HepG2 (cell line): ENCODE measurements at regions not wholly inside any gene's neighbourhood (a gene's known extent, or its start where the extent isn't known, plus 50 kb on each side); places are given as distances from the start of the nearest gene placed in this dataset.

Source experiments
- ATAC-seq: fragments of 200-7000 bp; cut with Tn5 transposase; 3 replicates; pipeline ENCODE4 v1.9.1; 2020; ENCODE audit warnings: mild to moderate bottlenecking, moderate library complexity
- BruUV-seq: library from RNA; stranded (reverse); fragments of 400-500 nt; replicated peaks from 2 replicates; lab custom pipeline; 2021; lab: Mats Ljungman, UMichigan
- CTCF ChIA-PET: fragments of 300-600 bp; formaldehyde crosslinking; extraction: SDS; loops from one replicate; lab custom pipeline; 2021; ENCODE audit warnings: low total read pairs, inconsistent platforms, low intra/inter-chr PET ratio; lab: Yijun Ruan, JAX
- POLR2A ChIA-PET: fragments of 350-600 bp; sonication (Branson Sonifier 250); formaldehyde crosslinking; loops from one replicate; lab custom pipeline; 2020; ENCODE audit warnings: antibody characterized with exemption, inconsistent platforms; lab: Yijun Ruan, JAX
- DNase-seq: peaks from one replicate; pipeline ENCODE4 v3.0.0-alpha.2; 2015; ENCODE audit warnings: low spot score
- FAIRE-seq: peaks from 3 replicates; lab custom pipeline; 2011; peaks lifted over from hg19 to GRCh38; lab: Jason Lieb, UNC
- H2AFZ ChIP-seq: one replicate; pipeline ENCODE4 v1.6.1; 2011; ENCODE audit warnings: low read length, inconsistent platforms
- H3K27ac ChIP-seq: fragments of 300-600 bp; 3 replicates; pipeline ENCODE4 v1.8.0; 2011; ENCODE audit warnings: mixed run types, mild to moderate bottlenecking, mixed read lengths, low read length, inconsistent platforms; ENCODE audit not compliant: insufficient read depth; ENCODE audit errors: extremely low read length
- H3K27me3 ChIP-seq, 2 experiments: fragments of 200-600 bp in 1 of 2; 2 replicates in 1 of 2; 3 replicates in 1 of 2; pipeline versions ENCODE4 v1.6.0 to v1.8.0; 2011; ENCODE audit warnings: low read length in 2 of 2, mild to moderate bottlenecking in 2 of 2, moderate library complexity in 2 of 2, inconsistent platforms in 1 of 2; ENCODE audit not compliant: insufficient read depth in 2 of 2, control insufficient read depth in 1 of 2
- H3K36me3 ChIP-seq, 2 experiments: fragments of 200-600 bp in 1 of 2; replicated peaks in 1 of 2; 2 replicates in 1 of 2; 3 replicates in 1 of 2; pipeline versions ENCODE4 v1.5.1 to v1.8.0; 2011; ENCODE audit warnings: low read length in 2 of 2, inconsistent platforms in 1 of 2; ENCODE audit not compliant: insufficient read depth in 2 of 2, control insufficient read depth in 1 of 2
- H3K4me1 ChIP-seq: 2 replicates; pipeline ENCODE4 v1.5.1; 2012; ENCODE audit warnings: low read length, inconsistent platforms; ENCODE audit not compliant: insufficient read depth
- H3K4me2 ChIP-seq: 2 replicates; pipeline ENCODE4 v1.6.0; 2011; ENCODE audit warnings: low read depth, low read length, inconsistent platforms
- H3K4me3 ChIP-seq, 3 experiments: fragments of 200-600 bp in 1 of 3; sonication (generic), shearing (Covaris generic) in 1 of 3; replicated peaks in 1 of 3; 2 replicates each; pipeline ENCODE4 v1.5.1; 2011 to 2016; ENCODE audit warnings: low read length in 3 of 3, inconsistent platforms in 2 of 3, low read depth in 2 of 3, mild to moderate bottlenecking in 2 of 3, control low read depth in 1 of 3, mixed read lengths in 1 of 3; ENCODE audit not compliant: insufficient read depth in 1 of 3
- H3K79me2 ChIP-seq: one replicate; pipeline ENCODE4 v1.6.1; 2011; ENCODE audit warnings: low read length, inconsistent platforms; ENCODE audit not compliant: insufficient read depth
- H3K9ac ChIP-seq: 2 replicates; pipeline ENCODE4 v1.6.0; 2011; ENCODE audit warnings: mild to moderate bottlenecking, low read depth, low read length, inconsistent platforms; ENCODE audit not compliant: insufficient read depth
- H3K9me3 ChIP-seq: 2 replicates; pipeline ENCODE4 v1.5.1; 2012; ENCODE audit warnings: mild to moderate bottlenecking, low read length
- H4K20me1 ChIP-seq: 2 replicates; pipeline ENCODE4 v1.6.0; 2011; ENCODE audit warnings: inconsistent platforms, mild to moderate bottlenecking, low read length, moderate library complexity; ENCODE audit not compliant: insufficient read depth
- ARID2 ChIP-seq: sonication (generic); formaldehyde crosslinking; IDR thresholded peaks from 2 replicates; pipeline ENCODE4 v1.8.1; 2022; ENCODE audit warnings: mild to moderate bottlenecking, missing genetic modification reagents, borderline replicate concordance
- CBX1 ChIP-seq: IDR thresholded peaks from one replicate; pipeline ENCODE4 v1.6.1; 2016; ENCODE audit warnings: antibody characterized with exemption, low read depth
- CEBPB ChIP-seq: IDR thresholded peaks from 2 replicates; pipeline ENCODE4 v1.6.1; 2011; ENCODE audit warnings: low read depth, low read length, improper control_type of control experiment, borderline replicate concordance
- FOXC1 ChIP-seq: sonication (generic); formaldehyde crosslinking; IDR thresholded peaks from 2 replicates; pipeline ENCODE4 v1.8.0; 2022; ENCODE audit warnings: mild to moderate bottlenecking, missing genetic modification reagents, borderline replicate concordance
- FOXK1 ChIP-seq: sonication (generic); formaldehyde crosslinking; IDR thresholded peaks from 2 replicates; pipeline ENCODE4 v1.4.0; 2020; ENCODE audit warnings: low read depth, missing genetic modification reagents, borderline replicate concordance
- JUNB ChIP-seq: sonication (generic); formaldehyde crosslinking; IDR thresholded peaks from 2 replicates; pipeline ENCODE4 v1.8.0; 2022; ENCODE audit warnings: missing genetic modification reagents, mild to moderate bottlenecking, borderline replicate concordance
- NR2F1 ChIP-seq, 2 experiments: fragments of 450-650 bp in 1 of 2; formaldehyde crosslinking in 1 of 2; IDR thresholded peaks; 2 replicates each; pipeline versions ENCODE4 v1.5.0 to v1.6.1; 2016 to 2020; ENCODE audit warnings: mild to moderate bottlenecking in 1 of 2, missing compliant biosample characterization in 1 of 2, missing genetic modification reagents in 1 of 2, moderate library complexity in 1 of 2
- RAD21 ChIP-seq: fragments of 450-650 bp; formaldehyde crosslinking; IDR thresholded peaks from 2 replicates; pipeline ENCODE4 v1.5.0; 2020; ENCODE audit warnings: mild to moderate bottlenecking
- SIX4 ChIP-seq: sonication (generic); formaldehyde crosslinking; IDR thresholded peaks from 2 replicates; pipeline ENCODE4 v1.4.0; 2020; ENCODE audit warnings: missing genetic modification reagents
- SRF ChIP-seq: IDR thresholded peaks from 2 replicates; pipeline ENCODE4 v1.6.1; 2011; ENCODE audit warnings: mild to moderate bottlenecking, low read depth, low read length, moderate library complexity
- YEATS4 ChIP-seq: sonication (generic); formaldehyde crosslinking; IDR thresholded peaks from 2 replicates; pipeline ENCODE4 v1.4.0; 2020; ENCODE audit warnings: missing genetic modification reagents, borderline replicate concordance
- ZNF558 ChIP-seq: sonication (generic); formaldehyde crosslinking; IDR thresholded peaks from 2 replicates; pipeline ENCODE4 v1.9.0; 2022; ENCODE audit warnings: mild to moderate bottlenecking, missing genetic modification reagents, borderline replicate concordance
- ZNF7 ChIP-seq: IDR thresholded peaks from 2 replicates; pipeline ENCODE4 v1.6.1; 2016; ENCODE audit warnings: missing biosample characterization, missing genetic modification reagents
- WGBS: methylation state at CpG from one replicate; pipeline ENCODE4 v1.1.6; 2017; ENCODE audit warnings: low lambda C conversion rate; 5-methylcytosine and 5-hydroxymethylcytosine counted together
- in situ Hi-C: cut with HindIII; loops from 2 replicates; pipeline ENCODE4 v1.10.0; 2017; ENCODE audit warnings: low pct_unique_long_range_greater_than_20kb; ENCODE audit not compliant: extremely low pct_ligation_motif_present
- intact Hi-C: fragments of 100-400 bp; cut with micrococcal nuclease; formaldehyde crosslinking; loops from one replicate; pipeline ENCODE4 v1.10.0; 2022; ENCODE audit not compliant: unreplicated experiment
- TF ChIP-seq, protein P1 (sequence below): sonication (generic); formaldehyde crosslinking; IDR thresholded peaks from 2 replicates; pipeline ENCODE4 v1.8.1; 2022; ENCODE audit warnings: low read depth, mild to moderate bottlenecking, missing genetic modification reagents
- TF ChIP-seq, protein P2 (sequence below): sonication (generic); formaldehyde crosslinking; IDR thresholded peaks from 2 replicates; pipeline ENCODE4 v1.4.0; 2020; ENCODE audit warnings: missing genetic modification reagents

DNA sequence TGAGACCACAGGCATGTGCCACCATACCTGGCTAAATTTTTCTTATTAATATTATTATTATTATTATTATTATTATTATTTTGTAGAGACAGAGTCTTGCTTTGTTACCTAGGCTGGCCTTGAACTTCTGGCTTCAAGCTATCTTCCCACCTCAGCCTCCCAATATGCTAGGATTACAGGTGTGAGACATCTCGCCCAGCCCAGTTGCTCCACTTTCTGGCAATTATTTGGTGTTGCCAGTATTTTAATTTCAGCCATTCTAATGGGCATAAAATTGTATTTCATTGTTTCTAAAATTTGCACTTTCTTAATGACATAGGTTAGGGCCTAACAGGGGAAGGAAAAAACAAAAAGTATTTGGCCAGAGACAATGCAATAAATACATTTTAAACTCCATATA lies 1217.6 kb upstream of the ALCAM start:
- Histone ChIP-seq H3K9ac (no peak overlapping the region), H3K4me2 (no peak overlapping the region), H3K4me1 (no peaks in the 10 kb centered on the region), H3K36me3 (no peaks in the 10 kb centered on the region), H3K4me3 (no peak overlapping the region), H3K27me3 (no peaks in the 10 kb centered on the region), H3K79me2 (no peaks in the 10 kb centered on the region), H3K9me3 (no peaks in the 10 kb centered on the region), H3K27ac (no peak overlapping the region), H2AFZ (no peak overlapping the region), H4K20me1 (no peaks in the 10 kb centered on the region)
- no peak for TF ChIP-seq FOXK1 (CRISPR knock-in tag)
- TF ChIP-seq ZNF7 (CRISPR knock-in tag), result no peak
- no peak for TF ChIP-seq ZNF558
- TF ChIP-seq, protein P1, sequence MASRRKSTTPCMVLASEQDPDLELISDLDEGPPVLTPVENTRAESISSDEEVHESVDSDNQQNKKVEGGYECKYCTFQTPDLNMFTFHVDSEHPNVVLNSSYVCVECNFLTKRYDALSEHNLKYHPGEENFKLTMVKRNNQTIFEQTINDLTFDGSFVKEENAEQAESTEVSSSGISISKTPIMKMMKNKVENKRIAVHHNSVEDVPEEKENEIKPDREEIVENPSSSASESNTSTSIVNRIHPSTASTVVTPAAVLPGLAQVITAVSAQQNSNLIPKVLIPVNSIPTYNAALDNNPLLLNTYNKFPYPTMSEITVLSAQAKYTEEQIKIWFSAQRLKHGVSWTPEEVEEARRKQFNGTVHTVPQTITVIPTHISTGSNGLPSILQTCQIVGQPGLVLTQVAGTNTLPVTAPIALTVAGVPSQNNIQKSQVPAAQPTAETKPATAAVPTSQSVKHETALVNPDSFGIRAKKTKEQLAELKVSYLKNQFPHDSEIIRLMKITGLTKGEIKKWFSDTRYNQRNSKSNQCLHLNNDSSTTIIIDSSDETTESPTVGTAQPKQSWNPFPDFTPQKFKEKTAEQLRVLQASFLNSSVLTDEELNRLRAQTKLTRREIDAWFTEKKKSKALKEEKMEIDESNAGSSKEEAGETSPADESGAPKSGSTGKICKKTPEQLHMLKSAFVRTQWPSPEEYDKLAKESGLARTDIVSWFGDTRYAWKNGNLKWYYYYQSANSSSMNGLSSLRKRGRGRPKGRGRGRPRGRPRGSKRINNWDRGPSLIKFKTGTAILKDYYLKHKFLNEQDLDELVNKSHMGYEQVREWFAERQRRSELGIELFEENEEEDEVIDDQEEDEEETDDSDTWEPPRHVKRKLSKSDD, result no peak
- no peak for TF ChIP-seq SIX4 (CRISPR knock-in tag)
- no TSS peak for BruUV-seq
- ChIA-PET POLR2A (no interaction called here), CTCF (no interaction called here)
- no peak for FAIRE-seq
- in situ Hi-C loops (no loop called here), intact Hi-C loops (no loop called here)
- no peak for ATAC-seq
- no peak for DNase-seq
- WGBS, result 0% methylated on average over 1 of the region's 1 CpG

DNA sequence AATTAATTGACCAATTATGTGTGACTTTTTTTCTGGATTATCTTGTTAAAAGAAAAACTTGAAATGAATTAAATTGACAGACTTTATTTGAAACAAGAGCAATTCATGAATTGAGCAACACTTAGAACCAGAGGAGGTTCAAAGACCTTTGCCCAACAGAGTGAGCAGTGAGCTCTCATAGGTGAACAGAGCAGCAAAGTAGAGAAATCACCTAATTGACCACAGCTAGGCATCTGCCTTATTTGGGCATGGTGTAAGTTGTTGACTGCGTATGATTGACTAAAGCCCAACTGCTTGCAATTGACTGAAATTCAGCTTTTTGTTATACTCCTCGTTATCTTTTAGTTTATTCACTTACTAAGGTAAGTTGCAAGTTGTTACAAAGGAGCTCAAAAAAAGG lies 1216.0 kb upstream of the ALCAM start:
- no peak overlapping the region for H3K27ac ChIP-seq

More for the DNA sequence above, 1216.0 kb upstream of the ALCAM start:
- intact Hi-C loops (no loop called here), in situ Hi-C loops (no loop called here)
- no peak for DNase-seq
- BruUV-seq, result no TSS peak
- Histone ChIP-seq H3K4me1 (no peaks in the 10 kb centered on the region), H3K9ac (no peak overlapping the region), H3K79me2 (no peaks in the 10 kb centered on the region), H3K36me3 (no peaks in the 10 kb centered on the region), H2AFZ (no peak overlapping the region), H4K20me1 (no peaks in the 10 kb centered on the region), H3K9me3 (no peaks in the 10 kb centered on the region), H3K4me2 (no peak overlapping the region), H3K27me3 (no peaks in the 10 kb centered on the region), H3K4me3 (no peak overlapping the region)
- peak; percentile 3; the same call in 1 of the 2 replicates for TF ChIP-seq CEBPB
- TF ChIP-seq NR2F1 (CRISPR knock-in tag; IDR thresholded peaks at IDR 0.05), result no peak
- TF ChIP-seq CBX1, result no peak
- TF ChIP-seq, protein P2, sequence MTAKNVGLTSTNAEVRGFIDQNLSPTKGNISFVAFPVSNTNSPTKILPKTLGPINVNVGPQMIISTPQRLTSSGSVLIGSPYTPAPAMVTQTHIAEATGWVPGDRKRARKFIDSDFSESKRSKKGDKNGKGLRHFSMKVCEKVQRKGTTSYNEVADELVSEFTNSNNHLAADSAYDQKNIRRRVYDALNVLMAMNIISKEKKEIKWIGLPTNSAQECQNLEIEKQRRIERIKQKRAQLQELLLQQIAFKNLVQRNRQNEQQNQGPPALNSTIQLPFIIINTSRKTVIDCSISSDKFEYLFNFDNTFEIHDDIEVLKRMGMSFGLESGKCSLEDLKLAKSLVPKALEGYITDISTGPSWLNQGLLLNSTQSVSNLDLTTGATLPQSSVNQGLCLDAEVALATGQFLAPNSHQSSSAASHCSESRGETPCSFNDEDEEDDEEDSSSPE, result no peak
- TF ChIP-seq FOXC1 (CRISPR knock-in tag), result no peak
- no peak for TF ChIP-seq JUNB (CRISPR knock-in tag)
- TF ChIP-seq RAD21, result no peak
- TF ChIP-seq SRF, result peak; percentile 83
- TF ChIP-seq YEATS4, result no peak
- TF ChIP-seq ARID2 (CRISPR knock-in tag), result no peak
- TF ChIP-seq ZNF558, result no peak
- ChIA-PET CTCF (no interaction called here), POLR2A (no interaction called here)
- WGBS, result 21% methylated on average over 2 of the region's 2 CpGs
- no peak for FAIRE-seq
- ATAC-seq, result peak; percentile 72
